BE2C (cell line): ENCODE measurements at regions not wholly inside any gene's neighbourhood (a gene's known extent, or its start where the extent isn't known, plus 50 kb on each side); places are given as distances from the start of the nearest gene placed in this dataset.

Experiments used
- DNase-seq: peaks from one replicate; pipeline ENCODE4 v3.0.0-alpha.2; 2020
- H3K27me3 ChIP-seq: fragments of 250-450 bp; sonication (Bioruptor Pico); 2 replicates; pipeline ENCODE4 v1.5.1; 2020; ENCODE audit warnings: mild to moderate bottlenecking
- H3K36me3 ChIP-seq: fragments of 250-450 bp; sonication (Bioruptor Pico); 2 replicates; pipeline ENCODE4 v1.5.1; 2020; ENCODE audit warnings: mild to moderate bottlenecking
- H3K4me1 ChIP-seq: fragments of 250-450 bp; sonication (Bioruptor Pico); 2 replicates; pipeline ENCODE4 v1.5.1; 2020
- H3K4me3 ChIP-seq: 2 replicates; pipeline ENCODE4 v1.5.1; 2011; ENCODE audit warnings: low read depth, low read length
- H3K9me3 ChIP-seq: fragments of 250-450 bp; sonication (Bioruptor Pico); 2 replicates; pipeline ENCODE4 v1.5.1; 2020
- TF ChIP-seq, protein P1 (sequence below): IDR thresholded peaks from 2 replicates; pipeline ENCODE4 v1.5.1; 2012; ENCODE audit warnings: mild to moderate bottlenecking, low read depth, low read length

DNA sequence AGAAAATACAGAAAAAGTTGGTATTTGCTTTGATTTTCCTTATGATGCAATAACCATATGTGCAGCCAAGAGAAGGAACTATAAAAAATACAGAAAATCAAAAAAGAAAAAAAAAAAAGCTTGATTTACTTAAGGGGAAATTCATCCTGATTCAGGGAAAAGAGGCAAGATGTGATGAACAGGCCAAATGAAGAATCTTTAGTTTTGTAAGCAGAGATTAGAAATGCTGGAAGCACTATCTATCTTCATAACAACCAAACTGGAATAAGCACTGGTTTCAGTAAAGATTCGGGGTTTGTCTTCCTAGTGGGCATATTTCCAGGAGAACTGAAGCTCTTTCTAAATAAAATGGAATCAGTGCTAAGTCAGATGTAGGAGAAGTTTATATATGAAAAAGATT is 82.9 kb upstream of the KCNIP4 start:
- H3K36me3 ChIP-seq = no peaks in the 10 kb centered on the region
- no peak overlapping the region for H3K4me3 ChIP-seq
- TF ChIP-seq, protein P1, sequence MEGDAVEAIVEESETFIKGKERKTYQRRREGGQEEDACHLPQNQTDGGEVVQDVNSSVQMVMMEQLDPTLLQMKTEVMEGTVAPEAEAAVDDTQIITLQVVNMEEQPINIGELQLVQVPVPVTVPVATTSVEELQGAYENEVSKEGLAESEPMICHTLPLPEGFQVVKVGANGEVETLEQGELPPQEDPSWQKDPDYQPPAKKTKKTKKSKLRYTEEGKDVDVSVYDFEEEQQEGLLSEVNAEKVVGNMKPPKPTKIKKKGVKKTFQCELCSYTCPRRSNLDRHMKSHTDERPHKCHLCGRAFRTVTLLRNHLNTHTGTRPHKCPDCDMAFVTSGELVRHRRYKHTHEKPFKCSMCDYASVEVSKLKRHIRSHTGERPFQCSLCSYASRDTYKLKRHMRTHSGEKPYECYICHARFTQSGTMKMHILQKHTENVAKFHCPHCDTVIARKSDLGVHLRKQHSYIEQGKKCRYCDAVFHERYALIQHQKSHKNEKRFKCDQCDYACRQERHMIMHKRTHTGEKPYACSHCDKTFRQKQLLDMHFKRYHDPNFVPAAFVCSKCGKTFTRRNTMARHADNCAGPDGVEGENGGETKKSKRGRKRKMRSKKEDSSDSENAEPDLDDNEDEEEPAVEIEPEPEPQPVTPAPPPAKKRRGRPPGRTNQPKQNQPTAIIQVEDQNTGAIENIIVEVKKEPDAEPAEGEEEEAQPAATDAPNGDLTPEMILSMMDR = no peak
- no peaks in the 10 kb centered on the region for H3K9me3 ChIP-seq
- no peak for DNase-seq
- H3K4me1 ChIP-seq = no peaks in the 10 kb centered on the region
- H3K27me3 ChIP-seq = no peaks in the 10 kb centered on the region

DNA sequence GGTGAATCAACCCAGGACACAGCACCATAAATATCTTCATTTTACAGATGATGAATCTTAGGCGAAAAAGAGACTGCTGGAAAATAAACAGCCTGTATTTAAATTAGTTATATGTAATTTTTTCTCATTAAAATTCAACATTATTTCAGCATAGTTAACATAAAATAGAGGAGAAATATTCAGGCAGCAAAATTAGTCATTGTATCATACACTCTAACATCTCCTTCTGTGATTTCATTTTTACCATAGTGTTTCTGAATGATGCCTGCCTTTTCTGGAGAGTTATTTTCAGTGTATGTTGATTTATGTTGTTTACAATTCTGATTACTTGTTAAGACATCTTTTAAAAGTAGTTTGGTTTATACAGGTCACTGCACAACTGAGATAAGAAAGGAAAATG is 82.3 kb upstream of the KCNIP4 start:
- Histone ChIP-seq H3K27me3 (no peaks in the 10 kb centered on the region), H3K4me1 (no peaks in the 10 kb centered on the region), H3K4me3 (no peak overlapping the region), H3K9me3 (no peaks in the 10 kb centered on the region), H3K36me3 (no peaks in the 10 kb centered on the region)
- TF ChIP-seq, protein P1 = no peak
- no peak for DNase-seq

DNA sequence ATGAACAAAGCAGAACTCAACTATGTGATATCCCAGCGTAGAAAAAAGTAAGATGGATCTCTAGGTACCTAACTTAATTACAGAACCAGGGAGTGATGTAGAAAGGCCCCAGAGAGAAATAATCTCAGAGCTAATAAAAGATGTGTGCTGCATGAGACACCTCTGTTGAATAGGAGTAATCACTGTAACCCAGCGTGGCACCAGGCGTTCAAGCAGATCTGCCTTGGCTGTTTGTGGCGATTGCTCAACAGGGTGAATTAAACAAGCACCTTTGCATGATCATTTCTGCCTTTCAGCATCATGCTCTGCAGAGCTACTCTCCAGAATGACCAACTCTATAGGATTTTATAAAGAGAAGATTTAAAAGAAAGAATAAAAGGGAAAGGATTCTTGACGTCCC is 81.7 kb upstream of the KCNIP4 start:
- no peaks in the 10 kb centered on the region for H3K9me3 ChIP-seq
- TF ChIP-seq, protein P1 = no peak
- no peaks in the 10 kb centered on the region for H3K4me1 ChIP-seq
- no peak overlapping the region for H3K4me3 ChIP-seq
- no peaks in the 10 kb centered on the region for H3K27me3 ChIP-seq
- DNase-seq = no peak
- no peaks in the 10 kb centered on the region for H3K36me3 ChIP-seq

GRCh38 chr4:22029803-22030202 is 81.2 kb upstream of the KCNIP4 start:
- no peak for DNase-seq
- TF ChIP-seq, protein P1 = no peak
- Histone ChIP-seq H3K27me3 (no peaks in the 10 kb centered on the region), H3K9me3 (no peaks in the 10 kb centered on the region), H3K4me1 (no peaks in the 10 kb centered on the region), H3K4me3 (no peak overlapping the region), H3K36me3 (no peaks in the 10 kb centered on the region)

GRCh38 chr4:22021106-22021505 is 72.5 kb upstream of the KCNIP4 start:
- TF ChIP-seq, protein P1 = no peak
- H3K4me3 ChIP-seq = no peak overlapping the region
- DNase-seq = no peak
- H3K9me3 ChIP-seq = no peaks in the 10 kb centered on the region
- no peaks in the 10 kb centered on the region for H3K36me3 ChIP-seq
- H3K27me3 ChIP-seq = no peaks in the 10 kb centered on the region
- H3K4me1 ChIP-seq = no peaks in the 10 kb centered on the region

GRCh38 chr4:22020129-22020528 is 71.6 kb upstream of the KCNIP4 start:
- Histone ChIP-seq H3K9me3 (no peaks in the 10 kb centered on the region), H3K27me3 (no peaks in the 10 kb centered on the region), H3K4me1 (no peaks in the 10 kb centered on the region), H3K36me3 (no peaks in the 10 kb centered on the region), H3K4me3 (no peak overlapping the region)
- no peak for DNase-seq
- TF ChIP-seq, protein P1 = no peak
